Activated naive CD4-positive, alpha-beta T cell treated with anti-CD3 and anti-CD28 coated beads for 36 hours (primary cell): ENCODE measurements at regions not wholly inside any gene's neighbourhood (a gene's known extent, or its start where the extent isn't known, plus 50 kb on each side); places are given as distances from the start of the nearest gene placed in this dataset.
"Not testable (repeated sequence)": the region's sequence is repeated elsewhere in the genome, so short reads cannot be mapped to it uniquely, and the experiment has no call there.

ENCODE experiments used
- CTCF ChIA-PET: fragments of 350-600 bp; sonication (Branson Sonifier 250); formaldehyde crosslinking; loops from one replicate; lab custom pipeline; 2021; ENCODE audit warnings: antibody characterized with exemption; lab: Charles Lee
- DNase-seq: peaks from one replicate; pipeline ENCODE4 v3.0.0-alpha.2; 2020
- H3K27ac Mint-ChIP-seq: one replicate; pipeline ENCODE4 v1.8.0; 2021; ENCODE audit warnings: mild to moderate bottlenecking, mixed read lengths
- H3K27me3 Mint-ChIP-seq: one replicate; pipeline ENCODE4 v1.8.0; 2021; ENCODE audit warnings: low read depth, mixed read lengths
- H3K36me3 Mint-ChIP-seq: one replicate; pipeline ENCODE4 v1.8.0; 2021; ENCODE audit warnings: low read depth, mixed read lengths
- H3K4me1 Mint-ChIP-seq: one replicate; pipeline ENCODE4 v1.8.0; 2021; ENCODE audit warnings: low read depth, mixed read lengths
- H3K4me3 Mint-ChIP-seq: one replicate; pipeline ENCODE4 v1.8.0; 2021; ENCODE audit warnings: mild to moderate bottlenecking, moderate library complexity, mixed read lengths
- H3K9me3 Mint-ChIP-seq: one replicate; pipeline ENCODE4 v1.8.0; 2021; ENCODE audit warnings: mixed read lengths
- intact Hi-C: fragments of 100-400 bp; cut with micrococcal nuclease; formaldehyde crosslinking; loops from one replicate; pipeline ENCODE4 v1.15.1; 2023

DNA sequence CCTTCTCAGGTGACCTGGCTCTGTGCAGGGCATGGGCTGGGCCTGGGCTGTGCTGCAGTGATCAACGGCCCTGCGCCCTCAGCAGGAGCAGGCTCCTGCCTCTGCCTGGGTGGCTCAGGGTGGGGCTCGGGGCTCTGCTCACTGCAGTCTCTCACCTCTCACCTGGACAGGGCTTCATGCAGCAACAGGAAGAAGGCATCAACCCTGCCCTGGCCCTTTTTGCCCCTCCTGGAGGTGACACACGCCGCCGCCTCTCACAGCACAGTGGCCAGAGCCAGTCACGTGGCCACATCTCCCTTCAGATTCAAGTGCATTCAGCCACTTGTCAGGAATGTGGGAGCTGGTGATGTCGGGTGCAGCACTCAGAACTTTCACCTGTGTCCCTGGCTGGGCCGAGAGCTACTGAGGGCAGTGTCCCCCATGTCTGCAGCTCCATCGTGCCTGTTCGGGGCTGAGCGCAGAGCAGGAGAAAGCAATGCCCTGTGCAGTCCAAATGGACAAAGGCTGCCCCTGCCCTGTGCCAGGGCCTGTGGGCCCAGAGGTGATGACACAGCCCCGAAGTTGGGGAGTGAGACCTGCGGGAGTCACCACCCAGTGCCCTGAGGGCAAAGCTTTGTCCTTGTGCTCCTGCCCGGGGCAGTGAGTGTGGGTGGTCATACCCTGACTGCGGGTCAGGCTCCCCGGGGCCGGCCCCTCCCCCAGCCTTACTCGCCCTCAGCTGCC, 314.0 kb downstream of the PTPRU start:
- no peaks in the 10 kb centered on the region for H3K4me1 Mint-ChIP-seq
- H3K9me3 Mint-ChIP-seq: no peaks in the 10 kb centered on the region
- no peak for DNase-seq
- intact Hi-C loops: no loop called here
- no peak overlapping the region for H3K27ac Mint-ChIP-seq
- H3K36me3 Mint-ChIP-seq: no peaks in the 10 kb centered on the region
- no peak overlapping the region for H3K4me3 Mint-ChIP-seq
- CTCF ChIA-PET: no interaction called here
- H3K27me3 Mint-ChIP-seq: no peaks in the 10 kb centered on the region

GRCh38 chr1:29549728-29550118, 313.4 kb downstream of the PTPRU start:
- H3K27me3 Mint-ChIP-seq, H3K9me3 Mint-ChIP-seq, H3K4me3 Mint-ChIP-seq, intact Hi-C loops, DNase-seq, H3K36me3 Mint-ChIP-seq, CTCF ChIA-PET, H3K4me1 Mint-ChIP-seq, H3K27ac Mint-ChIP-seq: not testable (repeated sequence)

DNA sequence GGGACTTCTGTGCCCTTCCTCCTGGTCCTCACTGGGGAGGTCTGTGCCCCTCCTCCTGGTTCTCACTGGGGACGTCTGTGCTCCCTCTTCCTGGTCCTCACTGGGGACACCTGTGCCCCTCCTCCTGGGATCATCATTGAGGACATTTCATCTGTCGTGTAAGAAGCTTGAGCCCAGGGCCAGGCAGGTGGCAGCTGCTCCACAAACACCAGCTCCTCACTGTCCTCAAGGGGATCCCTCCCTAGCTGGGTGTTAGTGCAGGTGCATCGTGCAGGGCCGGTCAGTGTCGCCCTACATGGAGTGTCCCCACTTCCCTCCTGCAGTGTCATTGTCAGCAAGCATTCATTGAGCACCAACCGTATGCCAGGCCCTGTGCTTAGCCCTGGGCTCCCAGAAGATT, 312.7 kb downstream of the PTPRU start:
- H3K27me3 Mint-ChIP-seq: no peaks in the 10 kb centered on the region
- H3K9me3 Mint-ChIP-seq: no peaks in the 10 kb centered on the region
- intact Hi-C loops: no loop called here
- no peak overlapping the region for H3K4me3 Mint-ChIP-seq
- DNase-seq: no peak
- CTCF ChIA-PET: no interaction called here
- no peaks in the 10 kb centered on the region for H3K4me1 Mint-ChIP-seq
- H3K36me3 Mint-ChIP-seq: no peaks in the 10 kb centered on the region
- no peak overlapping the region for H3K27ac Mint-ChIP-seq

- Mint-ChIP-seq H3K9me3 (no peaks in the 10 kb centered on the region), H3K4me1 (no peaks in the 10 kb centered on the region), H3K27me3 (no peaks in the 10 kb centered on the region), H3K36me3 (no peaks in the 10 kb centered on the region), H3K27ac (no peak overlapping the region), H3K4me3 (no peak overlapping the region)
- intact Hi-C loops: no loop called here
- DNase-seq: no peak
- CTCF ChIA-PET: no interaction called here
Measured at GRCh38 chr1:29548091-29548490, 311.8 kb downstream of the PTPRU start.

DNA sequence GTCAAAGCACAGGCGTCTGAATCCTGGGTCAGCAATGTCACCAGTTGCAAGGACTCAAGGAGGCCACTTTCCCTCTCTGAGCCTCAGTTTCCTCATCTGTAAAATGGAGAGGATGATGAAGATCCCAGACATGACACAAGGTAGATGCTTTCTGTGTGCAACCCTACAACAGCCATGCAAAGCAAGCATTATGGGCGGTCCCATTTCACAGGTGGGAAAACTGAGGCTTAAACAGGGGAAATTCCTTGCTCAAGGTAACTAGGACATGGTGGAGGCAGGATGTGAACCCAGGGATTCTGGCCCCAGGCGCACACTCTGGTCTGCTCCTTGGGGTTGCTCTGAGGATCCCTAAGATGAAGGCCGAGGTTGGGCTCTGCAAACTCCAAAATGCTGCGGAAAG, 311.0 kb downstream of the PTPRU start:
- CTCF ChIA-PET: no interaction called here
- no peak overlapping the region for H3K27ac Mint-ChIP-seq
- no peaks in the 10 kb centered on the region for H3K4me1 Mint-ChIP-seq
- intact Hi-C loops: no loop called here
- H3K27me3 Mint-ChIP-seq: no peaks in the 10 kb centered on the region
- DNase-seq: no peak
- H3K9me3 Mint-ChIP-seq: no peaks in the 10 kb centered on the region
- no peak overlapping the region for H3K4me3 Mint-ChIP-seq
- H3K36me3 Mint-ChIP-seq: no peaks in the 10 kb centered on the region

DNA sequence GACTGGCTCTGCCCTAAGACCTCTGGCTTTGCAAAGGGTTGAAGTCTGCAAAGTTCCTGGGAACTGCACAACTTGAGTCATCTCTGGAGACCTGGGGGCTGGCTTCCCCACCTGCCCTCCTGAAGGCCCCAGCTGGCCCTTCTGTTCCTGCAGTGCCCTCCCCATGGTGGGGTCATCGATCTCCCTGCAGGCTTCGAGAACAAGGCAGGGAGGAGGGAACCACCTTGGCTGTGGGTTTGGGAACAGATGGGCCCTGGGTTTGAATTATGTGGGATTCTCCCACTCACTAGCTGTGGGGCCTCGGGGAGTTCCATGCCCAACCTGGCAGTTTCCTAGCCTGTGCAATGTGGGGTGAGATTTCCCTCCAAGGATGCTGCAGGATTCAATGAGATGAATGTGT, 310.2 kb downstream of the PTPRU start:
- no peaks in the 10 kb centered on the region for H3K36me3 Mint-ChIP-seq
- no peaks in the 10 kb centered on the region for H3K4me1 Mint-ChIP-seq
- CTCF ChIA-PET: no interaction called here
- no peaks in the 10 kb centered on the region for H3K9me3 Mint-ChIP-seq
- no peak overlapping the region for H3K4me3 Mint-ChIP-seq
- intact Hi-C loops: no loop called here
- H3K27ac Mint-ChIP-seq: no peak overlapping the region
- no peak for DNase-seq
- H3K27me3 Mint-ChIP-seq: no peaks in the 10 kb centered on the region

DNA sequence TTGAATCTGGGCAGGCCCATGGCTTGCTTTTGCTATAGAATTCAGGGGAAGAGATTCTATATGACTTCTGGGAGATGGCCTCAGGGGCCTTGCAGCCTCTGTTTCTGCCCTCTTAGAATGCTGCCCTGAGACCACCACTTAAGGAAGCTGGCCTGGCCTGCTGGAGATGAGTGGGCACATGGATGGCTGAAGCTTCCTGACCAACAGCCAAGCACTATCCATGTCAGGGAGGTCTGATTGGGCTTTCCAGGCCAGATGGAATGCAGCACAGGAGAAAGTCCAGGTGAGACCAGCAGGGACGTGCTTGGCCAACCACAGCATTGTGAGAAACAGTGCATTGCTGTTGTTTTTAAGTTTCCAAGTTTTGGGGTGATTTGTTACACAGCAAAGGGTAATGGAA, 308.1 kb downstream of the PTPRU start:
- intact Hi-C loops: no loop called here
- Mint-ChIP-seq H3K36me3 (no peaks in the 10 kb centered on the region), H3K27ac (no peak overlapping the region), H3K4me3 (no peak overlapping the region), H3K4me1 (no peaks in the 10 kb centered on the region), H3K27me3 (no peaks in the 10 kb centered on the region), H3K9me3 (no peaks in the 10 kb centered on the region)
- no peak for DNase-seq
- CTCF ChIA-PET: no interaction called here

- Mint-ChIP-seq H3K4me3 (no peak overlapping the region), H3K4me1 (no peaks in the 10 kb centered on the region), H3K36me3 (no peaks in the 10 kb centered on the region), H3K27ac (no peak overlapping the region), H3K9me3 (no peaks in the 10 kb centered on the region), H3K27me3 (no peaks in the 10 kb centered on the region)
- CTCF ChIA-PET: no interaction called here
- intact Hi-C loops: no loop called here
- DNase-seq: no peak
Measured at GRCh38 chr1:29543586-29543985, 307.3 kb downstream of the PTPRU start.

- no peaks in the 10 kb centered on the region for H3K36me3 Mint-ChIP-seq
- H3K27ac Mint-ChIP-seq: no peak overlapping the region
- H3K4me3 Mint-ChIP-seq: no peak overlapping the region
- no peaks in the 10 kb centered on the region for H3K9me3 Mint-ChIP-seq
- intact Hi-C loops: no loop called here
- DNase-seq: no peak
- no peaks in the 10 kb centered on the region for H3K4me1 Mint-ChIP-seq
- CTCF ChIA-PET: no interaction called here
- H3K27me3 Mint-ChIP-seq: no peaks in the 10 kb centered on the region
Measured at GRCh38 chr1:29542548-29542947, 306.2 kb downstream of the PTPRU start.

DNA sequence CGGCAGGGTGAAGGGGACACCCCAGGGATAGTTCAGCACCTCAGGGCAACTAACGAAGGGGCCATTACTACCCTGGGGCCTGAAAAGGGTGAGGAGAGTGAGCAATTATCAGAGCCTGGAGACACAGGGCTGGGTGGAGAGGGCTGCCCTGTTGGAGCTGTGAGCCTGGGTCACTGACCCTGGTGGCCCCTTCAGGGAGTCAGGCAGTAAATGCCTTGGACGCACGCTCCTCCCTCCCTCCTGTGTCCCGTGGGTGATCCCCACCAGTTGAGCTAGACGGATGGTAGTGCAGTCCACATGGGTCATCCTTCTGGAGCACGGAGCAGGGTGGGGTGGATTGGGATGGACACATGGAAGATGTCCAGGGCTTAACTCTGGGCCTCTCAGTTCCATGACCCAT, 305.3 kb downstream of the PTPRU start:
- Mint-ChIP-seq H3K9me3 (no peaks in the 10 kb centered on the region), H3K36me3 (no peaks in the 10 kb centered on the region), H3K27ac (no peak overlapping the region), H3K4me3 (no peak overlapping the region), H3K4me1 (no peaks in the 10 kb centered on the region), H3K27me3 (no peaks in the 10 kb centered on the region)
- intact Hi-C loops: no loop called here
- CTCF ChIA-PET: no interaction called here
- DNase-seq: no peak

DNA sequence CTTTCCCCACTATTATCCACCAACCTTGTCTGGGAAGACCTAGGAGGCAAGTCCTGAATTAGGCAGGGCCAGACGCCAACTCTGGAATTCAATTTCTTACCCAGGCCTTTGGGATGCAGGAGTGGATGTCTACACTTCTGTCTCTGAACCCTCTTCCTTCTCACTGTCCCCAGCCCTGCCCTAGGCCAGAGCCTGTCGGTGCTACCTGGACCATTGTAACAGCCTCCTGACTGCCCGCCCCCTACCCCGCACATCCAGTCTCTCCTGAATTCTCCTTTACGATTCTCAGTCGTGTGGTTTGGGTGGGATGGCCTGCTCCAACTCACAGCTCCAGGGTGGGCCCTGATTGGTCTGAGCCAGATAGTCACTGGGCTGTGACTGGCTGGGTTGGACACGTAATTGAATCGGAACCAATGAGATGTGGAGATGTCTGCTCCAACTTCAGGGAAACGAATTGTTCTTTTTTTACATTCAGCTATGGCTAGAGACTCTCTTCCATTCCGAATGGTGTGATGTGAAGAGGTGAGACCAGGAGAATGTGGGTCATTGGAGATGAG, 304.6 kb downstream of the PTPRU start:
- H3K36me3 Mint-ChIP-seq: no peaks in the 10 kb centered on the region
- intact Hi-C loops: no loop called here
- H3K4me3 Mint-ChIP-seq: no peak overlapping the region
- H3K9me3 Mint-ChIP-seq: no peaks in the 10 kb centered on the region
- no peaks in the 10 kb centered on the region for H3K4me1 Mint-ChIP-seq
- no peaks in the 10 kb centered on the region for H3K27me3 Mint-ChIP-seq
- CTCF ChIA-PET: no interaction called here
- H3K27ac Mint-ChIP-seq: no peak overlapping the region
- DNase-seq: no peak

DNA sequence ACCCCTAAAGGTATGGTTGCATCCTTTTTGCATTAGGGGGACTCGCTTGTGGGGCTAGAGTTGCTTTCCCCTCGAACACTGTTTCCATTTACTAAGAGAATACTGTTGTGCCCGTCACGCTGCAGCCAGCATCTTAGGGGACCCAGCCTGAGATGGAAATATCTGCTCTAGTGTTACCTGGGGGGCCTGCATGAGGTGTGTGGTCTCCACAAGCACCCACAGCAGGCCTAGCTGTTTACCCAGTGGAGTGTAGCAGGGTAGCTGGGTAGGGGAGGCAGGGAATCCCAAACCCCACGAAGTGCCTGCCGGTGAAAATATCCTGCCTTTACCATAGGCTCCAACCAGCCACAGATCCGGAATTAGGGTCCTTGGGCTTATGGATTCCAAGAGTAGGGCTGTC, 303.6 kb downstream of the PTPRU start:
- no peaks in the 10 kb centered on the region for H3K4me1 Mint-ChIP-seq
- no peaks in the 10 kb centered on the region for H3K27me3 Mint-ChIP-seq
- CTCF ChIA-PET: no interaction called here
- no peak overlapping the region for H3K27ac Mint-ChIP-seq
- H3K4me3 Mint-ChIP-seq: no peak overlapping the region
- H3K36me3 Mint-ChIP-seq: no peaks in the 10 kb centered on the region
- no peak for DNase-seq
- H3K9me3 Mint-ChIP-seq: no peaks in the 10 kb centered on the region
- intact Hi-C loops: no loop called here

GRCh38 chr1:29538586-29538985, 302.3 kb downstream of the PTPRU start:
- Mint-ChIP-seq H3K4me1 (no peaks in the 10 kb centered on the region), H3K27ac (no peak overlapping the region), H3K36me3 (no peaks in the 10 kb centered on the region), H3K9me3 (peaks cover 4% of the 10 kb centered on the region), H3K27me3 (no peaks in the 10 kb centered on the region), H3K4me3 (no peak overlapping the region)
- intact Hi-C loops: no loop called here
- CTCF ChIA-PET: no interaction called here
- no peak for DNase-seq
